Progenitor cell of endocrine pancreas (in vitro differentiated cells): ENCODE measurements at regions not wholly inside any gene's neighbourhood (a gene's known extent, or its start where the extent isn't known, plus 50 kb on each side); places are given as distances from the start of the nearest gene placed in this dataset.

ENCODE experiments used
- DNase-seq: peaks from one replicate; pipeline ENCODE4 v3.0.0; 2021; ENCODE audit warnings: low spot score; ENCODE audit not compliant: unreplicated experiment
- H3K27ac Mint-ChIP-seq: 2 replicates; pipeline ENCODE4 v1.8.0; 2021; ENCODE audit warnings: mild to moderate bottlenecking, moderate library complexity, mixed read lengths
- H3K27me3 Mint-ChIP-seq: 2 replicates; pipeline ENCODE4 v1.8.0; 2021; ENCODE audit warnings: mixed read lengths
- H3K36me3 Mint-ChIP-seq: 2 replicates; pipeline ENCODE4 v1.8.0; 2022; ENCODE audit warnings: mixed read lengths; ENCODE audit not compliant: insufficient read depth
- H3K4me1 Mint-ChIP-seq: 2 replicates; pipeline ENCODE4 v1.8.0; 2021; ENCODE audit warnings: low read depth, mixed read lengths
- H3K4me3 Mint-ChIP-seq: 2 replicates; pipeline ENCODE4 v1.8.0; 2021; ENCODE audit warnings: low read depth, mild to moderate bottlenecking, moderate library complexity, mixed read lengths
- H3K9me3 Mint-ChIP-seq: 2 replicates; pipeline ENCODE4 v1.8.0; 2021; ENCODE audit warnings: low read depth, mixed read lengths
- CTCF ChIP-seq: fragments of 200-600 bp; sonication (generic); IDR thresholded peaks from one replicate; pipeline ENCODE4 v1.5.0; 2021; ENCODE audit warnings: antibody characterized with exemption, mild to moderate bottlenecking; ENCODE audit not compliant: unreplicated experiment

GRCh38 chr7:84780158-84781124, 406.4 kb downstream of the SEMA3D start:
- Mint-ChIP-seq H3K4me1 (no peaks in the 10 kb centered on the region), H3K27me3 (no peaks in the 10 kb centered on the region), H3K9me3 (peaks cover 5% of the 10 kb centered on the region), H3K36me3 (peaks cover 1% of the 10 kb centered on the region), H3K4me3 (no peak overlapping the region), H3K27ac (no peak overlapping the region)
- no peak for TF ChIP-seq CTCF
- no peak for DNase-seq

- H3K4me1 Mint-ChIP-seq = no peaks in the 10 kb centered on the region
- no peaks in the 10 kb centered on the region for H3K36me3 Mint-ChIP-seq
- no peak overlapping the region for H3K4me3 Mint-ChIP-seq
- peaks cover 6% of the 10 kb centered on the region for H3K9me3 Mint-ChIP-seq
- no peak overlapping the region for H3K27ac Mint-ChIP-seq
- H3K27me3 Mint-ChIP-seq = no peaks in the 10 kb centered on the region
- no peak for TF ChIP-seq CTCF
- DNase-seq = no peak
These were observed 429.1 kb downstream of the SEMA3D start for GRCh38 chr7:84757761-84758160.

GRCh38 chr7:84746353-84746752, 440.5 kb downstream of the SEMA3D start:
- no peak for TF ChIP-seq CTCF
- Mint-ChIP-seq H3K9me3 (no peaks in the 10 kb centered on the region), H3K4me1 (peaks cover 4% of the 10 kb centered on the region), H3K36me3 (no peaks in the 10 kb centered on the region), H3K4me3 (no peak overlapping the region), H3K27ac (no peak overlapping the region), H3K27me3 (no peaks in the 10 kb centered on the region)
- DNase-seq = no peak

- Mint-ChIP-seq H3K27me3 (no peaks in the 10 kb centered on the region), H3K4me3 (no peak overlapping the region), H3K27ac (no peak overlapping the region), H3K4me1 (peaks cover 4% of the 10 kb centered on the region), H3K9me3 (no peaks in the 10 kb centered on the region), H3K36me3 (no peaks in the 10 kb centered on the region)
- TF ChIP-seq CTCF = no peak
- DNase-seq = no peak
These were observed 442.5 kb downstream of the SEMA3D start for GRCh38 chr7:84744385-84744784.

GRCh38 chr7:84738583-84739150, 448.2 kb downstream of the SEMA3D start:
- H3K27me3 Mint-ChIP-seq = no peaks in the 10 kb centered on the region
- no peaks in the 10 kb centered on the region for H3K4me1 Mint-ChIP-seq
- no peak overlapping the region for H3K4me3 Mint-ChIP-seq
- no peak overlapping the region for H3K27ac Mint-ChIP-seq
- no peak for DNase-seq
- no peaks in the 10 kb centered on the region for H3K9me3 Mint-ChIP-seq
- no peak for TF ChIP-seq CTCF
- no peaks in the 10 kb centered on the region for H3K36me3 Mint-ChIP-seq
